Mammary epithelial cell (primary cell): ENCODE measurements at regions not wholly inside any gene's neighbourhood (a gene's known extent, or its start where the extent isn't known, plus 50 kb on each side); places are given as distances from the start of the nearest gene placed in this dataset.

ENCODE experiments used
- EZH2 ChIP-seq: IDR thresholded peaks from 2 replicates; pipeline ENCODE4 v1.6.1; 2012; ENCODE audit warnings: low read length, inconsistent platforms, borderline replicate concordance
- TF ChIP-seq, protein P1 (sequence below), 2 donors: IDR thresholded peaks in 1 of 2; conservative IDR thresholded peaks in 1 of 2; 2 replicates each; pipeline ENCODE4 v1.5.1; 2011 to 2012; ENCODE audit warnings: inconsistent platforms in 2 of 2, low read length in 2 of 2, mild to moderate bottlenecking in 2 of 2, control low read depth in 1 of 2, low read depth in 1 of 2; ENCODE audit not compliant: insufficient read depth in 1 of 2; ENCODE audit errors: extremely low read depth in 1 of 2

GRCh38 chr9:624935-625500 lies 216.5 kb upstream of the DMRT1 start:
- TF ChIP-seq, protein P1, sequence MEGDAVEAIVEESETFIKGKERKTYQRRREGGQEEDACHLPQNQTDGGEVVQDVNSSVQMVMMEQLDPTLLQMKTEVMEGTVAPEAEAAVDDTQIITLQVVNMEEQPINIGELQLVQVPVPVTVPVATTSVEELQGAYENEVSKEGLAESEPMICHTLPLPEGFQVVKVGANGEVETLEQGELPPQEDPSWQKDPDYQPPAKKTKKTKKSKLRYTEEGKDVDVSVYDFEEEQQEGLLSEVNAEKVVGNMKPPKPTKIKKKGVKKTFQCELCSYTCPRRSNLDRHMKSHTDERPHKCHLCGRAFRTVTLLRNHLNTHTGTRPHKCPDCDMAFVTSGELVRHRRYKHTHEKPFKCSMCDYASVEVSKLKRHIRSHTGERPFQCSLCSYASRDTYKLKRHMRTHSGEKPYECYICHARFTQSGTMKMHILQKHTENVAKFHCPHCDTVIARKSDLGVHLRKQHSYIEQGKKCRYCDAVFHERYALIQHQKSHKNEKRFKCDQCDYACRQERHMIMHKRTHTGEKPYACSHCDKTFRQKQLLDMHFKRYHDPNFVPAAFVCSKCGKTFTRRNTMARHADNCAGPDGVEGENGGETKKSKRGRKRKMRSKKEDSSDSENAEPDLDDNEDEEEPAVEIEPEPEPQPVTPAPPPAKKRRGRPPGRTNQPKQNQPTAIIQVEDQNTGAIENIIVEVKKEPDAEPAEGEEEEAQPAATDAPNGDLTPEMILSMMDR (conservative IDR thresholded peaks at IDR 0.05 in 1 of 2, IDR thresholded peaks at IDR 0.05 in 1 of 2; ENCODE audit: extremely low read depth in 1 of 2, insufficient read depth in 1 of 2, low read depth in 1 of 2, low read length in 2 of 2), result no peak
- no peak for TF ChIP-seq EZH2
